ENCODE measurements at regions not wholly inside any gene's neighbourhood (a gene's known extent, or its start where the extent isn't known, plus 50 kb on each side); places are given as distances from the start of the nearest gene placed in this dataset.

DNA sequence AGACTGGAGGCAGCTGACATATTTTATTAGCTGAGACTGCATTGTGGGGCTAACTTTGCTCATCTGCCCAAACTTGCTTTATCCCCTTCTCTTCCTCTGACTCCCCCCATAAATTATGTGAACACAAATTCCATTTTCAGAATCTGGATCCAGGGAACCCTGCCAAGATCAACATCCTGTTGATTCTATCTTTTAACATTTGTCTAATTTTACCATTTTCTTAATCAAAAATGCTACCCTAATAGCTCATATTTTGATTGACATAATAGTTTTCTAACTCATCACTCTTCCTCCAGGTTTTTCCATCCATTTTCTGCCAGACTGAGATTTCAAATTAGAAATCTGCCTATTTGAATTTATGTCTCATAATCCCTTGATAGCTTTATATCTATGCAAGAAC is 184.7 kb upstream of the PRSS16 start:
- Histone ChIP-seq H3K4me1 (ENCODE audit: control insufficient read depth, insufficient read depth, low read length) (no peaks in the 10 kb centered on the region), H3K27me3 (ENCODE audit: control insufficient read depth, insufficient read depth, low read length) (no peaks in the 10 kb centered on the region), H3K4me3 (ENCODE audit: low read depth in 2 of 2, low read length in 2 of 2) (no peak overlapping the region), H3K36me3 (ENCODE audit: control insufficient read depth, insufficient read depth, low read length) (no peaks in the 10 kb centered on the region), H3K27ac (ENCODE audit: low read length) (no peak overlapping the region), H3K9me3 (ENCODE audit: control insufficient read depth, insufficient read depth, low read depth, low read length) (no peaks in the 10 kb centered on the region)
- TF ChIP-seq CTCF (IDR thresholded peaks at IDR 0.05) (no peak), POLR2AphosphoS5 (IDR thresholded peaks at IDR 0.05; ENCODE audit: low read depth, low read length) (no peak), TCF7L2 (IDR thresholded peaks at IDR 0.05; ENCODE audit: low read depth, low read length) (no peak), SIN3A (IDR thresholded peaks at IDR 0.05; ENCODE audit: borderline replicate concordance, insufficient read depth, low read depth, low read length) (no peak)
- TF ChIP-seq, protein P1, sequence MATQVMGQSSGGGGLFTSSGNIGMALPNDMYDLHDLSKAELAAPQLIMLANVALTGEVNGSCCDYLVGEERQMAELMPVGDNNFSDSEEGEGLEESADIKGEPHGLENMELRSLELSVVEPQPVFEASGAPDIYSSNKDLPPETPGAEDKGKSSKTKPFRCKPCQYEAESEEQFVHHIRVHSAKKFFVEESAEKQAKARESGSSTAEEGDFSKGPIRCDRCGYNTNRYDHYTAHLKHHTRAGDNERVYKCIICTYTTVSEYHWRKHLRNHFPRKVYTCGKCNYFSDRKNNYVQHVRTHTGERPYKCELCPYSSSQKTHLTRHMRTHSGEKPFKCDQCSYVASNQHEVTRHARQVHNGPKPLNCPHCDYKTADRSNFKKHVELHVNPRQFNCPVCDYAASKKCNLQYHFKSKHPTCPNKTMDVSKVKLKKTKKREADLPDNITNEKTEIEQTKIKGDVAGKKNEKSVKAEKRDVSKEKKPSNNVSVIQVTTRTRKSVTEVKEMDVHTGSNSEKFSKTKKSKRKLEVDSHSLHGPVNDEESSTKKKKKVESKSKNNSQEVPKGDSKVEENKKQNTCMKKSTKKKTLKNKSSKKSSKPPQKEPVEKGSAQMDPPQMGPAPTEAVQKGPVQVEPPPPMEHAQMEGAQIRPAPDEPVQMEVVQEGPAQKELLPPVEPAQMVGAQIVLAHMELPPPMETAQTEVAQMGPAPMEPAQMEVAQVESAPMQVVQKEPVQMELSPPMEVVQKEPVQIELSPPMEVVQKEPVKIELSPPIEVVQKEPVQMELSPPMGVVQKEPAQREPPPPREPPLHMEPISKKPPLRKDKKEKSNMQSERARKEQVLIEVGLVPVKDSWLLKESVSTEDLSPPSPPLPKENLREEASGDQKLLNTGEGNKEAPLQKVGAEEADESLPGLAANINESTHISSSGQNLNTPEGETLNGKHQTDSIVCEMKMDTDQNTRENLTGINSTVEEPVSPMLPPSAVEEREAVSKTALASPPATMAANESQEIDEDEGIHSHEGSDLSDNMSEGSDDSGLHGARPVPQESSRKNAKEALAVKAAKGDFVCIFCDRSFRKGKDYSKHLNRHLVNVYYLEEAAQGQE (IDR thresholded peaks at IDR 0.05; ENCODE audit: insufficient read depth in 1 of 2, low read depth in 2 of 2, low read length in 1 of 2): no peak
- POLR2A ChIA-PET: no interaction called here
- in situ Hi-C loops (cut with HindIII; ENCODE audit: low pct_unique_long_range_greater_than_20kb, low sequenced_read_pairs): no loop called here
- intact Hi-C loops (cut with micrococcal nuclease; ENCODE audit: unreplicated experiment): no loop called here
- ATAC-seq (no peak), DNase-seq (ENCODE audit: low read depth, low spot score) (no peak)
- no TSS peak for BruUV-seq (replicated peaks)
- CTCF ChIA-PET: no interaction called here

DNA sequence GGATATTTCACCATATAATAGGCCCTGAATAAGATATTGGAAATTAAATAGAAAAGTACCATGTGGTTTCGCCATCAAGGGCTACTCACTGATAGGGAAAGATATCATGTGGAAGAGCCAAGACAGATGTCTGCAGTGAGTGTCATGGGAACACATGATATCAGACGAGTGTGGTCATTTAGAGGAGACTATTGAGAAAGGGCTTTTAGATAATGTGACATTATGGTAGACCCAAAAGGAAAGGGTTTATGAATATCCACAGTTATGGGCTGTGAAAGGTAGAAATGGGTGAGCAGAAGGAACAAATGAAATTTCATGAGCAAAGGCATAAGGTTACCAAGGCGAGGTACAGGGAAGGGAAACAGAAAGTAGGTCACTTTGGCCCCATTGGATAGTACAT is 182.3 kb upstream of the PRSS16 start:
- CTCF ChIA-PET: no interaction called here
- Histone ChIP-seq H3K9me3 (ENCODE audit: control insufficient read depth, insufficient read depth, low read depth, low read length) (no peaks in the 10 kb centered on the region), H3K27me3 (ENCODE audit: control insufficient read depth, insufficient read depth, low read length) (no peaks in the 10 kb centered on the region), H3K36me3 (ENCODE audit: control insufficient read depth, insufficient read depth, low read length) (no peaks in the 10 kb centered on the region), H3K4me3 (ENCODE audit: low read depth in 2 of 2, low read length in 2 of 2) (no peak overlapping the region), H3K27ac (ENCODE audit: low read length) (no peak overlapping the region), H3K4me1 (ENCODE audit: control insufficient read depth, insufficient read depth, low read length) (no peaks in the 10 kb centered on the region)
- intact Hi-C loops (cut with micrococcal nuclease; ENCODE audit: unreplicated experiment): no loop called here
- no peak for DNase-seq (ENCODE audit: low read depth, low spot score)
- BruUV-seq (replicated peaks): no TSS peak
- TF ChIP-seq TCF7L2 (IDR thresholded peaks at IDR 0.05; ENCODE audit: low read depth, low read length) (no peak), CTCF (IDR thresholded peaks at IDR 0.05) (no peak), POLR2AphosphoS5 (IDR thresholded peaks at IDR 0.05; ENCODE audit: low read depth, low read length) (no peak), SIN3A (IDR thresholded peaks at IDR 0.05; ENCODE audit: borderline replicate concordance, insufficient read depth, low read depth, low read length) (no peak)
- TF ChIP-seq, protein P1 (IDR thresholded peaks at IDR 0.05; ENCODE audit: insufficient read depth in 1 of 2, low read depth in 2 of 2, low read length in 1 of 2): no peak
- no peak for ATAC-seq
- in situ Hi-C loops (cut with HindIII; ENCODE audit: low pct_unique_long_range_greater_than_20kb, low sequenced_read_pairs): no loop called here
- POLR2A ChIA-PET: interaction anchor here (0.6 kb wide), 1 partner anchor 8 kb away, joined by 5 read pairs; no protein-coding TSS in a partner anchor

All from Panc1 (cell line).